NOMO-1 treated with DMSO at 0.1 percent for 48 hours (cell line): ENCODE measurements at regions not wholly inside any gene's neighbourhood (a gene's known extent, or its start where the extent isn't known, plus 50 kb on each side); places are given as distances from the start of the nearest gene placed in this dataset.

Experiments used
- DNase-seq: peaks from one replicate; lab custom pipeline; 2025; ENCODE audit not compliant: unreplicated experiment; lab: John Stamatoyannopoulos, UW

- DNase-seq, result no peak
Observed at GRCh38 chr16:85289760-85290625, 177.7 kb upstream of the CIBAR2 start.

- no peak for DNase-seq
Observed at GRCh38 chr16:85290626-85291301, 178.5 kb upstream of the CIBAR2 start.

- DNase-seq, result peak; percentile 79
Observed at GRCh38 chr16:85291302-85292148, 179.3 kb upstream of the CIBAR2 start.

- DNase-seq, result no peak
Observed at GRCh38 chr16:85293458-85293857, 181.2 kb upstream of the CIBAR2 start.

- no peak for DNase-seq
Observed at GRCh38 chr16:85293904-85294642, 181.8 kb upstream of the CIBAR2 start.

- DNase-seq, result no peak
Observed at GRCh38 chr16:85294810-85295508, 182.7 kb upstream of the CIBAR2 start.

- DNase-seq, result peak; percentile 46
Observed at GRCh38 chr16:85296859-85297660, 184.8 kb upstream of the CIBAR2 start.

- DNase-seq, result no peak
Observed at GRCh38 chr16:85297881-85298280, 185.6 kb upstream of the CIBAR2 start.

GRCh38 chr16:85300406-85300968, 188.2 kb upstream of the CIBAR2 start:
- no peak for DNase-seq

GRCh38 chr16:85301231-85301630, 189.0 kb upstream of the CIBAR2 start:
- no peak for DNase-seq

- DNase-seq, result no peak
Observed at GRCh38 chr16:85302018-85302847, 190.0 kb upstream of the CIBAR2 start.

- no peak for DNase-seq
Observed at GRCh38 chr16:85302848-85303353, 190.6 kb upstream of the CIBAR2 start.

- peak; percentile 82 for DNase-seq
Observed at GRCh38 chr16:85303354-85303883, 191.1 kb upstream of the CIBAR2 start.

GRCh38 chr16:85304337-85304736, 192.1 kb upstream of the CIBAR2 start:
- peak; percentile 16 for DNase-seq

- peak; percentile 94 for DNase-seq
Observed at GRCh38 chr16:85306071-85306792, 194.0 kb upstream of the CIBAR2 start.

- no peak for DNase-seq
Observed at GRCh38 chr16:85306793-85307551, 194.7 kb upstream of the CIBAR2 start.
